Activated CD4-positive, alpha-beta T cell treated with anti-CD3 and anti-CD28 coated beads, Interleukin-2, amount 10 ng/mL, durations not matched to agents 24 days and 14 days (primary cell): ENCODE measurements at regions not wholly inside any gene's neighbourhood (a gene's known extent, or its start where the extent isn't known, plus 50 kb on each side); places are given as distances from the start of the nearest gene placed in this dataset.

Experiments used
- DNase-seq: peaks from one replicate; pipeline ENCODE4 v3.0.0; 2022
- H3K27ac Mint-ChIP-seq: one replicate; pipeline ENCODE4 v1.8.0; 2022; ENCODE audit warnings: mild to moderate bottlenecking, mixed read lengths
- H3K27me3 Mint-ChIP-seq: one replicate; pipeline ENCODE4 v1.8.0; 2022; ENCODE audit warnings: mixed read lengths
- H3K36me3 Mint-ChIP-seq: one replicate; pipeline ENCODE4 v1.8.0; 2022; ENCODE audit warnings: low read depth, mild to moderate bottlenecking, mixed read lengths
- H3K4me1 Mint-ChIP-seq: one replicate; pipeline ENCODE4 v1.8.0; 2021; ENCODE audit warnings: mixed read lengths
- H3K4me3 Mint-ChIP-seq: one replicate; pipeline ENCODE4 v1.8.0; 2022; ENCODE audit warnings: mild to moderate bottlenecking, moderate library complexity, mixed read lengths
- H3K9me3 Mint-ChIP-seq: one replicate; pipeline ENCODE4 v1.8.0; 2021; ENCODE audit warnings: mixed read lengths
- intact Hi-C: fragments of 100-400 bp; cut with micrococcal nuclease; formaldehyde crosslinking; loops from one replicate; pipeline ENCODE4 v1.15.1; 2023

DNA sequence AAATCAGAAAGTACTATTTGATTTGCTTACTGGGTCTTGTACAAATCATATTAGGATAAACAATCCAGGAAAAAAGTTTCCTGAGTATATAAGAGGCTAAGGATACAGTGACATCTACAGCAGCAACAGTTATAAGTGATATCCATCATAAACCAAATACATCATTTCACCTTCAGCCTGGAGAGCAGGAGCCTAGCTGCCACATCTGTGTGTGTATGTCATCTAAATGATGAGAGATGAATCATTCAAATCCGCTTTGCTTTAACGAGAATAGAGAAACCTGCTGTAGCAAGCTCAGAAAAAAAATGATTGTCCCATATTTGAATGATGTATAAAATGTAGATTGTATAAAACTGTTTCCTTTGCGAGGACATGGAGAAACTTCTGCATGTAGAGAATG is 841.4 kb downstream of the SI start:
- no peak overlapping the region for H3K27ac Mint-ChIP-seq
- DNase-seq = no peak
- intact Hi-C loops = no loop called here
- H3K4me3 Mint-ChIP-seq = no peak overlapping the region
- peaks cover 5% of the 10 kb centered on the region for H3K9me3 Mint-ChIP-seq
- H3K4me1 Mint-ChIP-seq = no peaks in the 10 kb centered on the region
- no peaks in the 10 kb centered on the region for H3K36me3 Mint-ChIP-seq
- no peaks in the 10 kb centered on the region for H3K27me3 Mint-ChIP-seq

DNA sequence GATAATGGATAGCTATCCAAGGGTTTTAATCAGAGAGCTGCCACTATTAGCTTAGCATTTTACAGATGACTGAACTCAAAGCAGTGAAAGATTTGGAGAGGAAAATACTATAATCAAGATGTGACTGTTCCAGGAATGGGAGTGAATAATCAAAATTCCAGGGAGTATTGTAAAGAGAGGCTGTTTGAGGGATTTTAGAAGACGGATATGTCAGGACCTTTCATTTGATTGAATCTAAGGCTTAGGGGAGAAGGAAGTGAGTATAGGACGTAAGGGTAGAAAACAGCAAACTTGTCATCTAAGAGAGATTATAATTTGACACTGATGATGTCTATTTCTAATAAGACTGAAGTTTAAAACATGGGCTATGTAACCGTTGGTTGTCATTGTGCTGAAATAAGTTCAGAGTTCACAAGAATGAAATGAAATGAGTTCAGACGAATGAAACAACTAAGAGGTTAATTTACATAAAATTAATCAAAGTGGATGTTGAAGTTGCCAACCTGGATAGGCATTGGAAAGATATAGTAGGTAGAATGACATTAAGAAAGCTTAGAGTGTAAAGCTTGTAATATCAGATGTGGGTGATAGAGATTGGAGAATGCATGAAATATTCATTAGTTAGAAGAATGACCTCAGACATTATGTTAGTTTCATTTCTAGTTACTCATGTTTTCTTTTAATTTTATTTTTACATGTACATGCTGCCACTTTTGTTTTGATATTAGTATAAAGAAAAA is 842.8 kb downstream of the SI start:
- Mint-ChIP-seq H3K27me3 (no peaks in the 10 kb centered on the region), H3K27ac (no peak overlapping the region), H3K36me3 (no peaks in the 10 kb centered on the region), H3K4me3 (no peak overlapping the region), H3K9me3 (peaks cover 5% of the 10 kb centered on the region), H3K4me1 (no peaks in the 10 kb centered on the region)
- no peak for DNase-seq
- intact Hi-C loops = no loop called here

DNA sequence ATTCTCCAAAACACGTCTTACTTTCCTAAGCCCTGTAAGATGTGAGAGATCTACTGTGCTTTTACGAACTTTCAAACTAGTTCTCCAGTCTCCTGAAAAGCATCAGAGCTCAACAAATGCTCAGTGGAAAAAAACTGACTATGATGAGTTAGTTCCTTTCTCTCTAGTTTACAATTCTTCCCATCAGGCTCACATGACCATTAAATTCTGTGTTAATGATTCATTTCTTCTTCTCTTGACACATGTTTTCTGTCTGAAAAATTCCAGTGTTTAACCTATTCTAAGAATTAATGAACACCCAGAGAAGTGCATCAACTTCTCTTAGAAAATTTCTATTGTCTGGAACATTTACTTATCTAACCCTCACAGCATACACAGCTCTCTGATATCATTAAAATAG is 844.3 kb downstream of the SI start:
- Mint-ChIP-seq H3K36me3 (no peaks in the 10 kb centered on the region), H3K27ac (no peak overlapping the region), H3K4me3 (no peak overlapping the region), H3K4me1 (no peaks in the 10 kb centered on the region), H3K9me3 (peaks cover 5% of the 10 kb centered on the region), H3K27me3 (no peaks in the 10 kb centered on the region)
- intact Hi-C loops = no loop called here
- no peak for DNase-seq

DNA sequence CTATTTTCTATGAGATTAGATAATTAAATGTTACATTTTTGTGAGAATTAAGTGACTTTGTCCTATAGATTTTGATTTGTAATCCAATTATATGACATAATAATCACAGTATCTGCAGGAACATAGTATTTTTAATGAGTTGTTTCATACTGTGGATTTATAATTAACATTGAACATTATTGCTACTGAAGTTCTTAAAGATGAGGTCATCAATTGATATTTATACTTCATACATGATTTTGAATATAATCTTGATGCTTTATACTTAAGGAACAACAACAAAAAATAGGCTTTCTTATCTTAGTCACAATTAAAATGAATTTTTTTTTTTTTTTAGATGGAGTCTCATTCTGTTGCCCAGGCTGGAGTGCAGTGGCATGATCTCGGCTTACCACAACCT is 846.6 kb downstream of the SI start:
- H3K36me3 Mint-ChIP-seq = no peaks in the 10 kb centered on the region
- intact Hi-C loops = no loop called here
- no peak overlapping the region for H3K27ac Mint-ChIP-seq
- H3K4me1 Mint-ChIP-seq = no peaks in the 10 kb centered on the region
- H3K9me3 Mint-ChIP-seq = peaks cover 5% of the 10 kb centered on the region
- H3K27me3 Mint-ChIP-seq = no peaks in the 10 kb centered on the region
- no peak for DNase-seq
- no peak overlapping the region for H3K4me3 Mint-ChIP-seq

DNA sequence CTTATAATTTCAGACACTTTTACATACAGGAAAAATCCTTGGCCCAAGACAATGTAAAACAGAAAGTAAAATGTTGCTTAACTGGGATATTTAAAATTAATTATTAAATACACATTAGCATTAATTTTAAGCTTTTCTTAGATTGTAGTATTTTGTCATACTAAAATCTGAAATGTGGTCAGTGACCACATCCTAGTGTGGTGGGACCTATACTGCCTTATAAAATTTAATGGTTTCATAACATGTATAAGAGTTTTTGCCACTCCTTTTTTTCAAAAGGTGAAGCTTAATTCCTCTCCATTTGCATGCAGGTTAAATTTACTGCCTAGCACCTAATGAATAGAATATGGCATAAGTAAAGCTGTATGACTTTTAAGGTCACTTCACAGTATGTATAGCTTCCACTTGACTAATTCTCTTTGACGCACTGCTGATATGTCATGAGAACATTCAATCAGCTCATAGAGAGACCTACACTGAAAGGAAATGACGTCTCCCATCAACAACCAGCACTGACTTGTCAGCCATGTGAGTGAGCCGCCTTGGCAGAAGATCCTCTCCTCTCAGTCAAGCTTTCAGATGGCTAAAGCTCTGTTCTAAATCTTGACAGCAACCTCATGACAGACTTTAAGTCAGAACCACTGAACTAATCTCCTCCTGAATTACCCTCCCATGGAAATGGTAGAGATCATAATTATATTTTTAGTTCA is 847.8 kb downstream of the SI start:
- no peak for DNase-seq
- Mint-ChIP-seq H3K27me3 (no peaks in the 10 kb centered on the region), H3K4me1 (no peaks in the 10 kb centered on the region), H3K9me3 (peaks cover 4% of the 10 kb centered on the region), H3K4me3 (no peak overlapping the region), H3K27ac (no peak overlapping the region), H3K36me3 (no peaks in the 10 kb centered on the region)
- intact Hi-C loops = no loop called here

DNA sequence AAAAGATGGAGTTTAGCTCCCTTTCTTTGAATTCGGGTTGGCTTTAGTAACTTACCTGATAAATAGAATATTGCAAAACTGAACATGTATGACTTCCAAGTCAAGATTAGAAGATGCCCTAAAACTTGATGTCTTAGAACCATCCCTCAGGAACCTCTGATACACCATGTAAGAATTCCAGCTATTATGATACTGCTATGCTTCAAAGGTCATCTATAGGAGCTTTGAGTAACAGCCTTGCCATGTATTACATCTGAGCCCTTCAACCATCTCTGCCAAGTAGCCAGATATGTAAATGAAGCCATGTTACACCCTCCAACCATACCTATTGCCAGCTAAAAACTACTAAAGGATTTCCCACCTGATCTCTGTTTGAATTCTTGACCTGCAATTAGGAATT is 854.2 kb downstream of the SI start:
- DNase-seq = no peak
- Mint-ChIP-seq H3K27ac (no peak overlapping the region), H3K27me3 (no peaks in the 10 kb centered on the region), H3K4me3 (no peak overlapping the region), H3K4me1 (no peaks in the 10 kb centered on the region), H3K9me3 (peaks cover 5% of the 10 kb centered on the region), H3K36me3 (no peaks in the 10 kb centered on the region)
- intact Hi-C loops = no loop called here

DNA sequence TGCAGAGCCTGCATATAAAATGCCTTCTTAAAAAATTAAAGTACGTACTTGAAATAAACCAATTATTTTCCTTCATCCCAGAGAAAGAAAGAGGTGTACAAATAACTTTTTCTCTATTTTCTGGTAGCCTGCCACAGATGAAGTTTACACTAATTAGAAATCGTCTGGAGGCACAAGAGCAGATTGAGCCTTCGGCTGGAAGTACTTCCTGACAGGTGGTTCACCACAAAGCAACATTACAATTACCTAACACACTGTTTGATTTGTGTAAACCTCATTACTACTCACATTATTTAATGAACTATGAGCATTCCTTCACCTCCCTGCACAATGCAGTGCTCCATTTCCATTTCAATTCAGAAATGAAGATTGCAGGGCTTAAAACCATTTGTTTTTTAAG is 856.1 kb downstream of the SI start:
- DNase-seq = no peak
- Mint-ChIP-seq H3K4me3 (no peak overlapping the region), H3K27ac (no peak overlapping the region), H3K4me1 (no peaks in the 10 kb centered on the region), H3K9me3 (peaks cover 5% of the 10 kb centered on the region), H3K27me3 (no peaks in the 10 kb centered on the region), H3K36me3 (no peaks in the 10 kb centered on the region)
- intact Hi-C loops = no loop called here

DNA sequence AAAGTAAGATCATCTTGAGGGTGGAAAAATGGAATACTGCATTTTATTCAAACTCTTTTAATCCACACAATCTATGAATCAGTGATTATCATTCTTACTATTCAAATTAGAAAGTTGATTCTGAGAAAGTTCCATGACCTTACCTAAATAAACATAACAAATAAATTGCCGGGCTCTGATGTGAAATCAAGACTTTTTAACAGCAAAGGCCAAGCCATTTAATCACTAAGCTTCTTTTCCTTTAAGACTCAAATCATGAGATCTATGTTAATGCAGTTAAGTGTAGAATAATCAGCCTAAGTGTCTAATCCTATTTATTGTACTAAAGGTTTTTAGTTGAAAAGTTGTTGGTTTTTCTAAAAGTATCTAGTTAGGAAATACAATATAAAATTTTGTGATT is 857.0 kb downstream of the SI start:
- H3K27me3 Mint-ChIP-seq = no peaks in the 10 kb centered on the region
- H3K4me1 Mint-ChIP-seq = no peaks in the 10 kb centered on the region
- no peak overlapping the region for H3K27ac Mint-ChIP-seq
- H3K36me3 Mint-ChIP-seq = no peaks in the 10 kb centered on the region
- no peak for DNase-seq
- peaks cover 5% of the 10 kb centered on the region for H3K9me3 Mint-ChIP-seq
- no peak overlapping the region for H3K4me3 Mint-ChIP-seq
- intact Hi-C loops = no loop called here

DNA sequence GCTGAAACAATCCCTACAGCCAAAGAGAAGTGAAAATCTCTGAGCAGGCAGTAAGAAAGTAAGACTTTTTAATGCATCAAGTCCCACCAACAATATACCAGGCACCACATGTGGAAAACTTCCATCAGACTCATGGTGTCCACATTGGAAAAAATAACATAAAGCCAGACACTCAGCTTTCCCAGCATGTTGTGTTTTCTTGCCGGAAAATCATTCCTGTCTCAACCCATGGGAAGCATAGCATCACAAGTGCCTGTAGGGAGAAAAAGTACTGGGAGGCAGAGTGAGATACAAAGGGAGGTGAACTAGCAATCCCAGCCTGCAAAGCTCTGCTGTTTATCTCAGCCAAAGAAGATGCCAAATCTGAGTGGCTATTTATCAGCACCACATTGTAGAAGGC is 868.9 kb downstream of the SI start:
- H3K27ac Mint-ChIP-seq = no peak overlapping the region
- H3K36me3 Mint-ChIP-seq = no peaks in the 10 kb centered on the region
- no peak for DNase-seq
- no peak overlapping the region for H3K4me3 Mint-ChIP-seq
- intact Hi-C loops = no loop called here
- no peaks in the 10 kb centered on the region for H3K4me1 Mint-ChIP-seq
- H3K9me3 Mint-ChIP-seq = no peaks in the 10 kb centered on the region
- no peaks in the 10 kb centered on the region for H3K27me3 Mint-ChIP-seq

DNA sequence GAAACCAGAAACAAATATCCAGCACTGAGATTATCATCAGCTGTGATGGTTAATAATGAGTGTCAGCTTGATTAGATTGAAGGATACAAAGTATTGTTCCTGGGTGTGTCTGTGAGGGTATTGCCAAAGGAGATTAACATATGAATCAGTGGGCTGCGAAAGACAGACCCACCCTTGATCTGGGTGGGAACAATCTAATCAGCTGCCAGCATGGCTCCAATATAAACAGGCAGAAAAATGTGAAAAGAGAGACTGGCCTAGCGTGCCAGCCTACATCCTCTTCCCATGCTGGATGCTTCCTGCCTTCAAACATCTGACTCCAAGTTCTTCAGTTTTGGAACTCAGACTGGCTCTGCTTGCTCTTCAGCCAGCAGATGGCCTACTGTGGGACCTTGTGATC is 869.5 kb downstream of the SI start:
- Mint-ChIP-seq H3K9me3 (no peaks in the 10 kb centered on the region), H3K27me3 (no peaks in the 10 kb centered on the region), H3K27ac (no peak overlapping the region), H3K4me3 (no peak overlapping the region), H3K4me1 (no peaks in the 10 kb centered on the region), H3K36me3 (no peaks in the 10 kb centered on the region)
- intact Hi-C loops = no loop called here
- DNase-seq = no peak

DNA sequence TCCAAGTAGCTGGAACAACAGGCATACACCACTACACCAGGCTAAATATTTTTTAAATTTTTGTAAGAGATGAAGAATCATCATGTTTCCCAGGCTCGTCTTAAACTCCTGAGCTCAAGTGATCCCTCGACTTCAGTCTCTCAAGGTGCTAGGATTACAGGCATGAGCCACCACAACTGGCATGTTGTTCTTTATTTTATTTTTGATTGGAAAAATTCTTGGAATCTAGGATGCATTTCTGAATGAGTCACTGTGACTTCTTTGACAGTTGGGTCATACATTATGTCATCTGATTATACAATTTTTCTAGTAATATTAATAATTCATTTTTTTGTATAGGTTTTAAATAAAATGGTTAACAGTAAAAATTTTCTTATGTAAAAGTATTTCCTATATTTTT is 870.2 kb downstream of the SI start:
- Mint-ChIP-seq H3K27me3 (no peaks in the 10 kb centered on the region), H3K9me3 (no peaks in the 10 kb centered on the region), H3K36me3 (no peaks in the 10 kb centered on the region), H3K4me1 (no peaks in the 10 kb centered on the region), H3K27ac (no peak overlapping the region), H3K4me3 (no peak overlapping the region)
- DNase-seq = no peak
- intact Hi-C loops = no loop called here

DNA sequence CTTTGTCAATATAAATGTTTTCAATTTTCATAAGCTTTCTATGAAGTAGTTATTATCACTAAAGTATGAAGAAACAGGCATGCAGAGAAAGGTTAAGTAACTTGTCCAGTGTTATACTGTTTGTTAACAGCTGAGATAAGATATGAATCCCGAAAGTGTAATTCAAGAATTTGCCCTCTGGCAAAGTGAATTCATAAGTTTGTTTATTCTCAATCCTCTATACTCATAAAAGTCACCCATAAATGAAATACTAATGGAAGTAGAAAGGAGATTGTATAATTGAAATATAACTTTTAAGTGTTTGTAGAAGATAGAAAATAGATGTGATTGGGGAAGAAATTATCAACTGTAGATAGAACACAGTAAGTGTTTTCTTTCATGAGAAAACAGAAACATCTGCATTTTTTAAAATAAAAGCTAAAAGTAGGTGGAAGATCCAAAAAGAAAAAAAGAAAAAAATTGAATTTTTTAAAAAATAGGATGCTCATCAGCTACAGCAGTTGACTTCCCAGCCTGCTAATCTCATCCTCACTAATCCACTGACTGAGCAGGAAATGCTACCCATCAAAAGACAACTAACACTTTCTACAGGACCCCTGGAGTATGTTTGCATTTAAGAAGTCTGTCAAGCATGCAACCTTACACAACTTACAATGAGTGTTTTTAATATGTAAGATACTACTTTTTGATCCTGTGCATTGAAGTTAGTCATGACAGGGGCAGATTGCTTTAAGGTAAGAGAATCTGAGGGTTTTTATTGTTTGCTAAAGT is 878.1 kb downstream of the SI start:
- no peaks in the 10 kb centered on the region for H3K4me1 Mint-ChIP-seq
- no peaks in the 10 kb centered on the region for H3K9me3 Mint-ChIP-seq
- intact Hi-C loops = no loop called here
- no peaks in the 10 kb centered on the region for H3K36me3 Mint-ChIP-seq
- no peak overlapping the region for H3K27ac Mint-ChIP-seq
- no peak for DNase-seq
- no peaks in the 10 kb centered on the region for H3K27me3 Mint-ChIP-seq
- H3K4me3 Mint-ChIP-seq = no peak overlapping the region

DNA sequence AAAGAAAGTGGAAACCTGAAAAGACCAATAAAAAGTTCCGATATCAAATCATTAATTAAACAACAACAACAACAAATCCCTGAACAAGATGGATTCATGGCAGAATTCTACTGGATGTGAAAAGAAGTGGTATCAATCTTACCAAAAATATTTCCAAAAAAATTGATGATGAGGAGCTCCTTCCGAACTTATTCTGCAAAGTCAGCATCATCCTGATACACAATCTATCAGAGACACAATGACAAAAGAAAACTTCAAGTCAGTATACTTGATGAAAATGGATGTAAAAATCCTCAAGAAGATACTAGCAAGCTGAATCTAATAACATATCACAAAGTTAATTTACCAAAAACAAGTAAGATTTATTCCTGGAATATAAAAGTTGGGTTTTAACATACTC is 881.8 kb downstream of the SI start:
- H3K27me3 Mint-ChIP-seq = no peaks in the 10 kb centered on the region
- no peaks in the 10 kb centered on the region for H3K4me1 Mint-ChIP-seq
- no peaks in the 10 kb centered on the region for H3K9me3 Mint-ChIP-seq
- intact Hi-C loops = no loop called here
- H3K4me3 Mint-ChIP-seq = no peak overlapping the region
- no peaks in the 10 kb centered on the region for H3K36me3 Mint-ChIP-seq
- no peak overlapping the region for H3K27ac Mint-ChIP-seq
- DNase-seq = no peak

DNA sequence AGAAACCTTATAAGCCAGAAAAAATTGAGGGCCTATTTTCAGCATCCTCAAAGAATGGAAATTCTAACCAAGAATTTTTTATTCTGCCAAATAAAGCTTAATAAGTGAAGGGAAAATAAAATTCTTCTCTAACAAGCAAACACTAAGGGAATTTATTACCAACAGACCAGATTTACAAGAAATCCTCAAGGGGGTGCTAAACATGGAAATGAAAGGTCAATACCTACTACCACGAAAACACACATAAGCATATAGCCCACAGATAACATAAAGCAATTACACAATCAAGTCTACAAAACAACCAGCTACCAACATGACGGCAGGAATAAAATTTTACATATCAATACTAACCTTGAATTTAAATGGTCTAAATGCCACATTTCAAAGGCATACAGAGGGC is 883.5 kb downstream of the SI start:
- Mint-ChIP-seq H3K27ac (no peak overlapping the region), H3K27me3 (no peaks in the 10 kb centered on the region), H3K4me3 (no peak overlapping the region), H3K9me3 (no peaks in the 10 kb centered on the region), H3K4me1 (no peaks in the 10 kb centered on the region), H3K36me3 (no peaks in the 10 kb centered on the region)
- intact Hi-C loops = no loop called here
- DNase-seq = no peak
